Esophagus squamous epithelium (tissue), 5 donors: ENCODE measurements at regions not wholly inside any gene's neighbourhood (a gene's known extent, or its start where the extent isn't known, plus 50 kb on each side); places are given as distances from the start of the nearest gene placed in this dataset.

Source experiments
- DNase-seq: peaks from one replicate; lab custom pipeline; 2025; lab: John Stamatoyannopoulos, UW
- H3K27ac ChIP-seq, 4 donors: fragments of 200-600 bp; sonication (generic); one replicate each; pipeline ENCODE4 v1.5.1; 2016 to 2019; ENCODE audit warnings: mild to moderate bottlenecking in 1 of 4
- H3K27me3 ChIP-seq, 4 donors: fragments of 200-600 bp; sonication (generic); 1 replicate in 3 of 4; 2 replicates in 1 of 4; pipeline versions ENCODE4 v1.5.1 to v1.6.0; 2017 to 2021; ENCODE audit warnings: antibody characterized with exemption in 1 of 4
- H3K36me3 ChIP-seq, 3 donors: fragments of 200-600 bp; sonication (generic); one replicate each; pipeline ENCODE4 v1.5.1; 2016 to 2019
- H3K4me1 ChIP-seq, 3 donors: fragments of 200-600 bp; sonication (generic); one replicate each; pipeline ENCODE4 v1.5.1; 2017 to 2019
- H3K4me3 ChIP-seq, 4 donors: fragments of 200-600 bp; sonication (generic); 1 replicate in 3 of 4; 2 replicates in 1 of 4; pipeline ENCODE4 v1.5.1; 2016 to 2019; ENCODE audit warnings: mild to moderate bottlenecking in 2 of 4, moderate library complexity in 1 of 4
- H3K9me3 ChIP-seq, 3 donors: fragments of 200-600 bp; sonication (generic); one replicate each; pipeline ENCODE4 v1.5.1; 2016 to 2019
- CTCF ChIP-seq, 6 experiments: fragments of 450-650 bp in 4 of 6; fragments of 200-600 bp in 2 of 6; sonication (generic) in 2 of 6; IDR thresholded peaks; one replicate each; pipeline ENCODE4 v1.5.1; 2016 to 2019; ENCODE audit warnings: antibody characterized with exemption in 6 of 6, mild to moderate bottlenecking in 4 of 6, moderate library complexity in 4 of 6
- POLR2A ChIP-seq, 4 donors: fragments of 450-650 bp; IDR thresholded peaks; one replicate each; pipeline ENCODE4 v1.6.1; 2017; ENCODE audit warnings: antibody characterized with exemption in 4 of 4, mild to moderate bottlenecking in 4 of 4, moderate library complexity in 3 of 4
- WGBS, 2 donors: methylation state at CpG; one replicate each; pipeline ENCODE4 v1.1.5; 2018; 5-methylcytosine and 5-hydroxymethylcytosine counted together
- intact Hi-C: fragments of 100-400 bp; cut with DNase I; formaldehyde crosslinking; loops from one replicate; pipeline ENCODE4 v1.15.0; 2022
- donor health status: DM: yes; HTN: yes; CAD: no.

GRCh38 chr11:103548838-103549237, 439.6 kb downstream of the DYNC2H1 start:
- Histone ChIP-seq H3K9me3 (no peaks in the 10 kb centered on the region), H3K27me3 (no peaks in the 10 kb centered on the region), H3K36me3 (no peaks in the 10 kb centered on the region), H3K4me1 (no peaks in the 10 kb centered on the region), H3K27ac (no peak overlapping the region), H3K4me3 (no peak overlapping the region)
- WGBS, 2 donors = 87 to 94% methylated on average over 1 of the region's 1 CpG
- intact Hi-C loops = no loop called here
- DNase-seq = no peak
- TF ChIP-seq CTCF (IDR thresholded peaks at IDR 0.05) (no peak), POLR2A (IDR thresholded peaks at IDR 0.05) (no peak)

GRCh38 chr11:103550811-103551210, 441.6 kb downstream of the DYNC2H1 start:
- TF ChIP-seq CTCF (IDR thresholded peaks at IDR 0.05) (no peak), POLR2A (IDR thresholded peaks at IDR 0.05) (no peak)
- WGBS, 2 donors = 50 to 67% methylated on average over 1 of the region's 1 CpG
- Histone ChIP-seq H3K4me3 (no peak overlapping the region), H3K27me3 (no peaks in the 10 kb centered on the region), H3K4me1 (no peaks in the 10 kb centered on the region), H3K27ac (no peak overlapping the region), H3K9me3 (no peaks in the 10 kb centered on the region), H3K36me3 (no peaks in the 10 kb centered on the region)
- no peak for DNase-seq
- intact Hi-C loops = no loop called here

- intact Hi-C loops = no loop called here
- Histone ChIP-seq H3K9me3 (no peaks in the 10 kb centered on the region), H3K27ac (no peak overlapping the region), H3K27me3 (no peaks in the 10 kb centered on the region), H3K4me1 (no peaks in the 10 kb centered on the region), H3K4me3 (no peak overlapping the region), H3K36me3 (no peaks in the 10 kb centered on the region)
- WGBS, 2 donors = 64 to 75% methylated on average over 5 of the region's 5 CpGs
- TF ChIP-seq CTCF (IDR thresholded peaks at IDR 0.05) (no peak), POLR2A (IDR thresholded peaks at IDR 0.05) (no peak)
- no peak for DNase-seq
Observed at GRCh38 chr11:103552086-103552485, 442.9 kb downstream of the DYNC2H1 start.

GRCh38 chr11:103556171-103556570, 446.9 kb downstream of the DYNC2H1 start:
- TF ChIP-seq CTCF (IDR thresholded peaks at IDR 0.05) (no peak), POLR2A (IDR thresholded peaks at IDR 0.05) (no peak)
- Histone ChIP-seq H3K4me1 (no peaks in the 10 kb centered on the region), H3K9me3 (no peaks in the 10 kb centered on the region), H3K27ac (no peak overlapping the region), H3K27me3 (no peaks in the 10 kb centered on the region), H3K36me3 (no peaks in the 10 kb centered on the region), H3K4me3 (no peak overlapping the region)
- intact Hi-C loops = no loop called here
- 56 to 60% methylated on average over 3 of the region's 3 CpGs for WGBS, 2 donors
- no peak for DNase-seq

GRCh38 chr11:103566116-103566515, 456.9 kb downstream of the DYNC2H1 start:
- H3K9me3 ChIP-seq = no peaks in the 10 kb centered on the region
- intact Hi-C loops = no loop called here
- no peaks in the 10 kb centered on the region for H3K4me1 ChIP-seq
- TF ChIP-seq POLR2A (IDR thresholded peaks at IDR 0.05) (no peak), CTCF (IDR thresholded peaks at IDR 0.05) (no peak)
- H3K36me3 ChIP-seq = no peaks in the 10 kb centered on the region
- no peak overlapping the region for H3K4me3 ChIP-seq
- H3K27ac ChIP-seq = no peak overlapping the region
- H3K27me3 ChIP-seq = no peaks in the 10 kb centered on the region
- WGBS, 2 donors = 58 to 65% methylated on average over 4 of the region's 4 CpGs
- DNase-seq = no peak
